ENCODE measurements at regions not wholly inside any gene's neighbourhood (a gene's known extent, or its start where the extent isn't known, plus 50 kb on each side); places are given as distances from the start of the nearest gene placed in this dataset.

GRCh38 chr3:5282703-5283102 lies 95.2 kb downstream of the EDEM1 start:
- Histone ChIP-seq H3K9ac (replicated peaks; ENCODE audit: extremely low read depth, insufficient read depth, low read length) (no peak overlapping the region), H3K9me3 (replicated peaks; ENCODE audit: control insufficient read depth, insufficient read depth, low read length) (no peaks in the 10 kb centered on the region), H3K9me1 (replicated peaks; ENCODE audit: control insufficient read depth, extremely low read depth, insufficient read depth, low read length) (no peaks in the 10 kb centered on the region), H4K20me1 (replicated peaks; ENCODE audit: control insufficient read depth, extremely low read depth, insufficient read depth, low read length) (no peaks in the 10 kb centered on the region), H3K4me2 (ENCODE audit: insufficient read depth, low read length) (no peak overlapping the region), H3K4me3 (replicated peaks in 1 of 3; ENCODE audit: insufficient read depth in 1 of 3, low read depth in 1 of 3, low read length in 3 of 3) (no peak overlapping the region), H3K27me3 (ENCODE audit: control insufficient read depth in 2 of 2, insufficient read depth in 2 of 2, low read length in 2 of 2) (no peaks in the 10 kb centered on the region), H3K4me1 (ENCODE audit: control insufficient read depth, extremely low read depth, insufficient read depth, low read length) (no peaks in the 10 kb centered on the region), H3K36me3 (ENCODE audit: control insufficient read depth in 2 of 2, extremely low read depth in 1 of 2, insufficient read depth in 2 of 2, low read length in 2 of 2) (no peaks in the 10 kb centered on the region), H3K79me2 (ENCODE audit: control insufficient read depth, insufficient read depth, low read length) (no peaks in the 10 kb centered on the region), H2AFZ (ENCODE audit: low read depth, low read length) (no peak overlapping the region), H3K27ac (ENCODE audit: insufficient read depth, low read depth, low read length) (no peak overlapping the region)
- FAIRE-seq = no peak
- dilution Hi-C loops (cut with MboI; ENCODE audit: extremely low pct_ligation_motif_present, low sequenced_read_pairs) (no loop called here), intact Hi-C loops (cut with micrococcal nuclease) (no loop called here)
- no peak for DNase-seq (ENCODE audit: low read depth, low spot score)
- no TSS peak for BruUV-seq (replicated peaks)
- POLR2A ChIA-PET = no interaction called here
- TF ChIP-seq GATA2 (IDR thresholded peaks at IDR 0.05; ENCODE audit: insufficient read depth, insufficient read length, low read depth, low read length) = no peak
- no peak for TF ChIP-seq JUN (IDR thresholded peaks at IDR 0.05; ENCODE audit: borderline replicate concordance, insufficient read depth, insufficient read length, low read depth)
- no peak for TF ChIP-seq POLR2AphosphoS5 (IDR thresholded peaks at IDR 0.05; ENCODE audit: insufficient read depth, low read depth, low read length)
- no peak for TF ChIP-seq POLR2A (IDR thresholded peaks at IDR 0.05; ENCODE audit: low read depth, low read length)
- no peak for TF ChIP-seq EZH2 (IDR thresholded peaks at IDR 0.05; ENCODE audit: borderline replicate concordance, low read depth, low read length, severe bottlenecking)
- no peak for TF ChIP-seq CTCF (IDR thresholded peaks at IDR 0.05; ENCODE audit: extremely low read depth in 1 of 2, insufficient read depth in 1 of 2, low read depth in 1 of 2, low read length in 2 of 2)
- no peak for TF ChIP-seq MAX (IDR thresholded peaks at IDR 0.05; ENCODE audit: insufficient read depth, insufficient read length)
- TF ChIP-seq MYC (IDR thresholded peaks at IDR 0.05; ENCODE audit: low read depth, low read length) = no peak
- CTCF ChIA-PET = no interaction called here

All from endothelial cell of umbilical vein (primary cell).